Activated T-helper 2 cell treated with anti-CD3 and anti-CD28 coated beads, Interferon-gamma antibody, Interleukin-2, Interleukin-4, amounts not matched to agents 10 μg/mL and 5 μg/mL and 100 μg/mL, durations not matched to agents 14 hours and 24 hours and 36 hours (primary cell): ENCODE measurements at regions not wholly inside any gene's neighbourhood (a gene's known extent, or its start where the extent isn't known, plus 50 kb on each side); places are given as distances from the start of the nearest gene placed in this dataset.

Experiments
- DNase-seq: peaks from one replicate; pipeline ENCODE4 v3.0.0; 2021; ENCODE audit warnings: low spot score
- H3K27ac Mint-ChIP-seq: one replicate; pipeline ENCODE4 v1.8.0; 2021; ENCODE audit warnings: mixed read lengths
- H3K27me3 Mint-ChIP-seq: one replicate; pipeline ENCODE4 v1.8.0; 2021; ENCODE audit warnings: low read depth, mixed read lengths
- H3K36me3 Mint-ChIP-seq: one replicate; pipeline ENCODE4 v1.8.0; 2021; ENCODE audit warnings: low read depth, mixed read lengths
- H3K4me1 Mint-ChIP-seq: one replicate; pipeline ENCODE4 v1.8.0; 2021; ENCODE audit warnings: low read depth, mixed read lengths
- H3K4me3 Mint-ChIP-seq: one replicate; pipeline ENCODE4 v1.8.0; 2021; ENCODE audit warnings: low read depth, mild to moderate bottlenecking, moderate library complexity, mixed read lengths
- H3K9me3 Mint-ChIP-seq: one replicate; pipeline ENCODE4 v1.8.0; 2021; ENCODE audit warnings: mixed read lengths
- intact Hi-C: fragments of 100-400 bp; cut with micrococcal nuclease; formaldehyde crosslinking; loops from one replicate; pipeline ENCODE4 v1.15.1; 2023

GRCh38 chr11:33942954-33943353 lies 51.1 kb upstream of the LMO2 start:
- H3K27ac Mint-ChIP-seq, result no peak overlapping the region
- DNase-seq, result no peak
- H3K9me3 Mint-ChIP-seq, result no peaks in the 10 kb centered on the region

DNA sequence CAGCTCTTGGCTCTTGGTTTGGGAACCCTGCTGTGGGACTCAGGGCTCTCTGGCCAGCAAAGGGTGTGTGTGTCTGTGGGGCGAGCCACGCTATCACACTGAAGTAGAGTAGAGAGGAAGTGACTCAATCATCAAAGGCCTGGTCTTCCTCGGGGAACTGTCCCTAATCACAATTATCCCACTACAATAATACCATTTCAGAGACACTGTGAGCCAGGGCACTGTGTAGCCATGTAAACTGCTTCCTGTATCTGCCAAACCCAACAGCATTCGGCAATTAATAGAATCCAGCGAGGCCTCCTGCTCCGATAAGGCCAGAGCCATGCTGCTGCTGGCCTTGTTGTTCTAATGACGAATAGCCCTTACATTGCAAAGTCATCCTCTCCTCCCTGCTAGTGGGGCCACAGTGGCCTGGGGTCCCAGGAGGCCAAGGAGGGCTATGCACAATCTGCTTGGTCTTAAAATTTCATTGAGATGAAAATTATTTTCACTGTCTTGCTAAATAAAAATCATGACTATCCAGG lies 49.8 kb upstream of the LMO2 start:
- no peaks in the 10 kb centered on the region for H3K9me3 Mint-ChIP-seq

More at GRCh38 chr11:33942954-33943353, 51.1 kb upstream of the LMO2 start:
- H3K27me3 Mint-ChIP-seq, result no peaks in the 10 kb centered on the region
- no peaks in the 10 kb centered on the region for H3K36me3 Mint-ChIP-seq
- no peaks in the 10 kb centered on the region for H3K4me1 Mint-ChIP-seq
- intact Hi-C loops, result no loop called here
- H3K4me3 Mint-ChIP-seq, result no peak overlapping the region

More for the DNA sequence above, 49.8 kb upstream of the LMO2 start:
- no peaks in the 10 kb centered on the region for H3K36me3 Mint-ChIP-seq
- no peaks in the 10 kb centered on the region for H3K4me1 Mint-ChIP-seq
- intact Hi-C loops, result no loop called here
- no peak overlapping the region for H3K27ac Mint-ChIP-seq
- H3K27me3 Mint-ChIP-seq, result no peaks in the 10 kb centered on the region
- no peak for DNase-seq
- no peak overlapping the region for H3K4me3 Mint-ChIP-seq
